ENCODE measurements at regions not wholly inside any gene's neighbourhood (a gene's known extent, or its start where the extent isn't known, plus 50 kb on each side); places are given as distances from the start of the nearest gene placed in this dataset.

- no peak for TF ChIP-seq CEBPB (IDR thresholded peaks at IDR 0.05; ENCODE audit: low read depth, low read length)
Measured at GRCh38 chr2:64704161-64704560, 50.4 kb upstream of the SERTAD2 start (continued).

Measured in H1 (cell line).